ENCODE measurements at regions not wholly inside any gene's neighbourhood (a gene's known extent, or its start where the extent isn't known, plus 50 kb on each side); places are given as distances from the start of the nearest gene placed in this dataset.

- no peak overlapping the region for H3K4me3 Mint-ChIP-seq
- no peak for ATAC-seq
- DNase-seq, result no peak
- H3K27me3 Mint-ChIP-seq, result no peaks in the 10 kb centered on the region
- H3K9me3 Mint-ChIP-seq, result peaks cover 6 to 11% of the 10 kb centered on the region in 2 donors
- no peak overlapping the region for H3K27ac Mint-ChIP-seq
- no peaks in the 10 kb centered on the region for H3K4me1 Mint-ChIP-seq
Observed at GRCh38 chr6:74785236-74785635, 420.6 kb downstream of the COL12A1 start.

GRCh38 chr6:74782346-74782745 is 423.5 kb downstream of the COL12A1 start:
- Mint-ChIP-seq H3K9me3 (peaks cover 6 to 11% of the 10 kb centered on the region in 2 donors), H3K27ac (no peak overlapping the region)
- ATAC-seq, result no peak

DNA sequence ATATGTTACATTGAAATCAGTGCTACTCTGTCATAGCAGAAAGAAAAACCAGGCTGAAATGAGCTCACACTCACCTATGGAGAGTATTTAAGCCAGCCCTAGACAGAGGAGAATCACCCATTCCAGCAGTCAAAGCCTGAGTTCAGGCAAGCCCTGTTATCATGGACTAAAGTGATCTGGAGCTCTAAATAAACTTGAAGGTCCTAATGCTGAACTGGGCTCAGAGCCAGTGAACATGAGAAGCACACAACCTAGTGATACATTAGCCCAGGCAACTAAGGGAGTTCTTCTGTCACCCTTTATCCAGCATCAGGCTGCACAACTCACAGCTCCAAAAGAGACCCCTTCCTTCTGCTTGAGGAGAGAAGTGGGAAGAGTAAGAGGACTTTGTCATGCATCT is 425.0 kb downstream of the COL12A1 start:
- Mint-ChIP-seq H3K4me3 (no peak overlapping the region), H3K27ac (no peak overlapping the region), H3K4me1 (no peaks in the 10 kb centered on the region), H3K9me3 (peaks cover 0 to 11% of the 10 kb centered on the region in 2 donors), H3K27me3 (no peaks in the 10 kb centered on the region)
- DNase-seq (no peak), ATAC-seq (no peak)

More at GRCh38 chr6:74782346-74782745, 423.5 kb downstream of the COL12A1 start:
- no peaks in the 10 kb centered on the region for H3K27me3 Mint-ChIP-seq
- DNase-seq, result no peak
- H3K4me3 Mint-ChIP-seq, result no peak overlapping the region
- H3K4me1 Mint-ChIP-seq, result no peaks in the 10 kb centered on the region

- Mint-ChIP-seq H3K27me3 (no peaks in the 10 kb centered on the region), H3K4me3 (no peak overlapping the region), H3K4me1 (no peaks in the 10 kb centered on the region), H3K27ac (no peak overlapping the region), H3K9me3 (no peaks in the 10 kb centered on the region)
- ATAC-seq, result no peak
- DNase-seq, result no peak
Observed at GRCh38 chr6:74768738-74769137, 437.1 kb downstream of the COL12A1 start.

DNA sequence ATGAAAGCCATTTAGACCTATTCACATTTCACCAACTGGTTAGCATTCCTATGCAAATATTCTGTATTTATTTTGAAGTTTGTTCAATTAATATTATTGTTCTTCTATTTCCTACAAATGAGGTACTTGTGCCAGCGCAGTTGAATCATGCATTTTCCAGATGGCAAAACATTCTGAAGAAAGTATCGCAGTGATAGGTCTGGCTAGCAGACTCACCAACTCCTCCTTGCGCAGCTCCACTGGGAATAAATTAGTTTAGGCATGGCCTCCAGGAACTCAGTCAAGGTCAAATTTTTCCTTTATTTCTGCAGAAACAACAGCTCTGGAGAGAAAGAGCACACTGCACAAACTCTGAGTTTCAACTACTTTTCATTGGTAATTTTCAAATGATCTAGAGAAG is 437.7 kb downstream of the COL12A1 start:
- DNase-seq (no peak), ATAC-seq (no peak)
- no peak overlapping the region for H3K27ac Mint-ChIP-seq
- H3K9me3 Mint-ChIP-seq, result no peaks in the 10 kb centered on the region
- H3K27me3 Mint-ChIP-seq, result no peaks in the 10 kb centered on the region
- no peak overlapping the region for H3K4me3 Mint-ChIP-seq
- H3K4me1 Mint-ChIP-seq, result no peaks in the 10 kb centered on the region

- Mint-ChIP-seq H3K27me3 (no peaks in the 10 kb centered on the region), H3K9me3 (no peaks in the 10 kb centered on the region), H3K4me3 (no peak overlapping the region), H3K4me1 (no peaks in the 10 kb centered on the region), H3K27ac (no peak overlapping the region)
- ATAC-seq (no peak), DNase-seq (no peak)
Observed at GRCh38 chr6:74765486-74765885, 440.4 kb downstream of the COL12A1 start.

GRCh38 chr6:74764486-74764885 is 441.4 kb downstream of the COL12A1 start:
- no peaks in the 10 kb centered on the region for H3K4me1 Mint-ChIP-seq
- H3K27me3 Mint-ChIP-seq, result no peaks in the 10 kb centered on the region
- ATAC-seq (no peak), DNase-seq (no peak)
- H3K27ac Mint-ChIP-seq, result no peak overlapping the region
- H3K4me3 Mint-ChIP-seq, result no peak overlapping the region
- no peaks in the 10 kb centered on the region for H3K9me3 Mint-ChIP-seq

GRCh38 chr6:74762841-74763240 is 443.0 kb downstream of the COL12A1 start:
- no peak overlapping the region for H3K4me3 Mint-ChIP-seq
- H3K4me1 Mint-ChIP-seq, result no peaks in the 10 kb centered on the region
- H3K27me3 Mint-ChIP-seq, result no peaks in the 10 kb centered on the region
- ATAC-seq (no peak), DNase-seq (no peak)
- peaks cover 0 to 4% of the 10 kb centered on the region in 2 donors for H3K9me3 Mint-ChIP-seq
- H3K27ac Mint-ChIP-seq, result no peak overlapping the region

DNA sequence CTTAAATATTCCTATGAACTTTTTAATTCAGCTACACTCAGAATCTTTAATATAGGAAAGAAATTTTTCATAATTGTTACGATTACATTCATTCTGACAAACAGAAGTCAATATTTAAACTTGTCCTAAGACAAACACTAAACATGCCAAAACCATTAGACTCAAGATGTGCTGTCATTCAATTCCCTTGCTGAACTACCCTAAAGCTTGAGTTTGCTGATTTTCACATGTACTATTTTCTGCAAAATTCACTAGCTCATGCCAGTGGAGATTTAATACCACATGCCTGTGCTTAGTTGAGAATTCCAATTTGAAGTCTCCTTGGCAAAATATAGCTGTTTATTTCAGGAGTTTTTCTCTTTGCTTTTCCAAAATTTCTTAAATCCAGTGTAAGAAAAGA is 448.0 kb downstream of the COL12A1 start:
- H3K27ac Mint-ChIP-seq, result no peak overlapping the region

GRCh38 chr6:74756923-74757322 is 448.9 kb downstream of the COL12A1 start:
- Mint-ChIP-seq H3K9me3 (peaks cover 0 to 4% of the 10 kb centered on the region in 2 donors), H3K4me1 (no peaks in the 10 kb centered on the region), H3K27me3 (no peaks in the 10 kb centered on the region), H3K27ac (no peak overlapping the region), H3K4me3 (no peak overlapping the region)
- ATAC-seq (no peak), DNase-seq (no peak)

More for the DNA sequence above, 448.0 kb downstream of the COL12A1 start:
- no peak for ATAC-seq
- Mint-ChIP-seq H3K9me3 (peaks cover 0 to 4% of the 10 kb centered on the region in 2 donors), H3K4me3 (no peak overlapping the region), H3K27me3 (no peaks in the 10 kb centered on the region), H3K4me1 (no peaks in the 10 kb centered on the region)
- DNase-seq, result no peak

GRCh38 chr6:74755778-74756177 is 450.1 kb downstream of the COL12A1 start:
- no peaks in the 10 kb centered on the region for H3K27me3 Mint-ChIP-seq
- H3K9me3 Mint-ChIP-seq, result peaks cover 0 to 4% of the 10 kb centered on the region in 2 donors
- ATAC-seq, result no peak
- DNase-seq, result no peak
- H3K4me1 Mint-ChIP-seq, result no peaks in the 10 kb centered on the region
- no peak overlapping the region for H3K27ac Mint-ChIP-seq
- no peak overlapping the region for H3K4me3 Mint-ChIP-seq

DNA sequence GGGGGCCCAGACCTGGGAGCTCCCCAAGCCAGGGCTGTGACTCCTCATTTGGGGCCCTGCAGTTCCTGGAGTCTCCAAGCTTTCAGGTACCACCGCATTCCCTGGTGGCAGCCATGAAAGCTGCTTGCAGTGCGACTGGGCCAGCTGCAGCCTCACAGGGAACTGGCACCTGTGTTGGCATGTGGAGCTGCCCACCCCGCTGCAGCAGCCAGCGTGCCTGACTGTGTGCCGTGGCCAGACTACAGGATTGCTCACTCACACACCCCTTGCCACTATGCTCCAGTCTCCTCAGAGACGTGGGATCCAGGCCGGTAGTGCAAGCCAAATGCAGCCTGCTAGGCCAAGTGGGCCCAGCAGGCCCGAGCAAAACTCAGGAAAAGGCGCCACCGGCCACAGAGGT is 450.7 kb downstream of the COL12A1 start:
- DNase-seq, result no peak
- H3K9me3 Mint-ChIP-seq, result peaks cover 0 to 4% of the 10 kb centered on the region in 2 donors
- H3K4me3 Mint-ChIP-seq, result no peak overlapping the region
- H3K27me3 Mint-ChIP-seq, result no peaks in the 10 kb centered on the region
- no peak for ATAC-seq
- H3K27ac Mint-ChIP-seq, result no peak overlapping the region
- H3K4me1 Mint-ChIP-seq, result no peaks in the 10 kb centered on the region

DNA sequence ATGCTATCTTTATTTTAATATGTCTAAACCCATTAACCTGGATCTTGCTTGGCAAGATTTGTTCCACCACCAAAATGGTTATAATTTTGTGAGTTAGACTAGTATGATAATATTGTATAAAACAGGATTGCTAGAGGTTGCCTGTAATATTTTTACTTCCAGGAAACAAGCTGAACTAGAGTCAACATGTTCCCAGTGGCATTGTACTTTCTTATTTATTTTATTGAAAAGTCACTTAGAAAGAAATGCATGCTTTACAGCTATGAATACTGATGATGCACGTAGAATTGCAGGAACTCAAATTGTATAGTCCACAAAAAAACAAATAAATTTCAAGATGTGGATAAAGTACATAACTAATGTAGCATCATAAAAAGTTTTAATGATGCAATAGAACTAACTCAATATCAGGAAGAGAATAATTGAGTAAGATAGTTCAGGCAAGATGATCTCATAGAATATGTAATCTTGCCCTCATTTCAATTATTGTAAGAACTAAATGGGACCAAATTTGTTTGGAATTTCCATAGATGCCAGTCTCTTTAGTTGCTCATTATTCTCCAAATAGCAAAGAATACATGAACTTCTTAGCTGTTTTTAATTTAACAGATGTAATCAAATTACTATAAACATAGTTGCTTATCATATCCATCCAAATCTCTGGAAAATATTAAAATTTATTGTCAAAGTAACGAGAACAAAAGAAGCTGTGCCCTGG is 451.8 kb downstream of the COL12A1 start:
- DNase-seq (no peak), ATAC-seq (no peak)
- H3K4me3 Mint-ChIP-seq, result no peak overlapping the region
- H3K4me1 Mint-ChIP-seq, result no peaks in the 10 kb centered on the region
- H3K27ac Mint-ChIP-seq, result no peak overlapping the region
- H3K27me3 Mint-ChIP-seq, result no peaks in the 10 kb centered on the region
- peaks cover 0 to 4% of the 10 kb centered on the region in 2 donors for H3K9me3 Mint-ChIP-seq

GRCh38 chr6:74752303-74752702 is 453.6 kb downstream of the COL12A1 start:
- no peak overlapping the region for H3K27ac Mint-ChIP-seq
- no peaks in the 10 kb centered on the region for H3K9me3 Mint-ChIP-seq
- no peaks in the 10 kb centered on the region for H3K27me3 Mint-ChIP-seq
- no peak for DNase-seq
- no peaks in the 10 kb centered on the region for H3K4me1 Mint-ChIP-seq
- no peak overlapping the region for H3K4me3 Mint-ChIP-seq
- no peak for ATAC-seq

DNA sequence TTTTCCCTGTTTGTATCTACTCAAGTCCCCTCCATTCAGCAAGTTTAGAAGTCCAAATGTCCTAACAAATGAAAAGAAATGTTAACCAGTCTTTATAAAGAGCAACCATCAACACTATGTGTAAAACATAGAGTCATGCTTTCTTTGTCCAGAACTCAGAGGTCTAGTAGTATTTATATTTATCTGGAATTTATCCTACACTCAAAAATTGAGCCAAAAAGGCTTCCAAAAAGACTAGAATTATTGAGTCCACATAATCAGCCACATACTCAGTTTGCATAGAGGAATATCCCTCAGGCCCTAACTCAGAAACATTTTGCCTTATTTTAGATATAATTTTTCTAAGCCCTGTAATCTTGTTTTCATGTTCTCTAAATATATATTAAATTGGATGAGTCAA is 455.0 kb downstream of the COL12A1 start:
- DNase-seq (no peak), ATAC-seq (no peak)
- H3K4me3 Mint-ChIP-seq, result no peak overlapping the region
- no peaks in the 10 kb centered on the region for H3K9me3 Mint-ChIP-seq
- H3K27me3 Mint-ChIP-seq, result no peaks in the 10 kb centered on the region
- no peaks in the 10 kb centered on the region for H3K4me1 Mint-ChIP-seq
- H3K27ac Mint-ChIP-seq, result no peak overlapping the region

- ATAC-seq (no peak), DNase-seq (no peak)
- Mint-ChIP-seq H3K27me3 (no peaks in the 10 kb centered on the region), H3K27ac (no peak overlapping the region), H3K4me1 (no peaks in the 10 kb centered on the region), H3K9me3 (no peaks in the 10 kb centered on the region), H3K4me3 (no peak overlapping the region)
Observed at GRCh38 chr6:74749211-74750147, 456.4 kb downstream of the COL12A1 start.

All from stimulated activated naive CD8-positive, alpha-beta T cell treated with anti-CD3 and anti-CD28 coated beads, Interleukin-15, amount 100 ng/mL, for 72 hours (primary cell).